HG02798 (cell line): ENCODE measurements at regions not wholly inside any gene's neighbourhood (a gene's known extent, or its start where the extent isn't known, plus 50 kb on each side); places are given as distances from the start of the nearest gene placed in this dataset.
"Not testable (repeated sequence)": the region's sequence is repeated elsewhere in the genome, so short reads cannot be mapped to it uniquely, and the experiment has no call there.

Experiments
- ATAC-seq: cut with Tn5 transposase; IDR thresholded peaks from one replicate; pipeline ENCODE4 v1.9.1; 2021; ENCODE audit warnings: mild to moderate bottlenecking; ENCODE audit not compliant: unreplicated experiment, poor library complexity

GRCh38 chrX:131874300-131874699 lies 148.8 kb upstream of the STK26 start:
- no peak for ATAC-seq

GRCh38 chrX:131875827-131876226 lies 147.3 kb upstream of the STK26 start:
- ATAC-seq: not testable (repeated sequence)

GRCh38 chrX:131881194-131881593 lies 141.9 kb upstream of the STK26 start:
- ATAC-seq: no peak

- not testable (repeated sequence) for ATAC-seq
Measured at GRCh38 chrX:131885042-131885441, 138.1 kb upstream of the STK26 start.

DNA sequence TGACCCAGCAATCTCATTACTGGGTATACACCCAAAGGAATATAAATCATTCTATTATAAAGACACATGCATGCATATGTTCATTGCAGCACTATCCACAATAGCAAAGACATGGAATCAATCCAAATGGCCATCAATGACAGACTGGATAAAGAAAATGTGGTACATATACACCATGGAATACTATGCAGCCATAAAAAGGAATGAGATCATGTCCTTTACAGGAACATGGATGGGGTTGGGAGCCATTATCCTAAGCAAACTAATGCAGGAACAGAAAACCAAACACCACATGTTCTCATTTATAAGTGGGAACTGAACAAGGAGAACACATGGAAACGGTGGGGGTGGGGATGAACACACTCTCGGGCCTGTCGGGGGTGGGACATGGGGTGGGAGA lies 129.2 kb upstream of the STK26 start:
- ATAC-seq: not testable (repeated sequence)

DNA sequence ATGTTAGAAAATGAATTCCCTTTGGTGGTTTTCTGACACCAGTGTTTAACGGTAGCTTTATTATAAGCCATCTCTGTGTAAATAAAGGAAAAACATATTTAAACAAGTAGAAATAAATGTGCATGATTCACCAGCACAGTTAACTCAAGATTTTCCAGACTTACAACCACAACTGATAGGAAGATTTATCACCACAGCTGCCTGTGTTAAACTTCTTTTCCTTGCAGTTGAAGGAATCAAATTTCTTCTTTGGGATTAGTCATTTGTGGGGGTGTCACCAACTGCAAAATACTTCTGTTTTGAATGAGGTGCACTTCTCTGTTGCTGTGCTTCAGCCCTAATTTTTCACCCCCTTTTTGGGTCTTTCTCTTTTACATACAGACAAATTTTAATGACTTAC lies 128.1 kb upstream of the STK26 start:
- ATAC-seq: no peak

GRCh38 chrX:131895807-131896206 lies 127.3 kb upstream of the STK26 start:
- no peak for ATAC-seq

DNA sequence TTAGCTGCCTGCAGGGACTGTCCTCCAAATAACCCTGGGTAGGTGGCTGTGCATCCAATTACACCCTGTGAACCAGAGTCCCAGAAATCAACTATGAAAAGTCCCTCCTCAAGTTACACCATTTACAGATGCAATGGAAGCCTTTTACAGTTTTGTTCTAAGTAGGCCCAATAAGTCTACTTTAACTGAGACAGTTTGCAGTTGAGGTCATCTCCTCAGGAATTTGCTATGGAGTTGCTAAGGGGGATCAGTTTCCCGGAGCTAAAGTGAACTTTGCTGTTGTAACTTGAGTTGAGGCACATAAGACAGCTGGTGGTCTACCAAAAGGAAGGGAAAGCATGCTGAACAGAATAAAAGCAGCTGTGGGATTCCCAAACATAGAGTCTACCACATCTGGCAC lies 121.6 kb upstream of the STK26 start:
- ATAC-seq: no peak

GRCh38 chrX:131907488-131908314 lies 115.4 kb upstream of the STK26 start:
- ATAC-seq: no peak

DNA sequence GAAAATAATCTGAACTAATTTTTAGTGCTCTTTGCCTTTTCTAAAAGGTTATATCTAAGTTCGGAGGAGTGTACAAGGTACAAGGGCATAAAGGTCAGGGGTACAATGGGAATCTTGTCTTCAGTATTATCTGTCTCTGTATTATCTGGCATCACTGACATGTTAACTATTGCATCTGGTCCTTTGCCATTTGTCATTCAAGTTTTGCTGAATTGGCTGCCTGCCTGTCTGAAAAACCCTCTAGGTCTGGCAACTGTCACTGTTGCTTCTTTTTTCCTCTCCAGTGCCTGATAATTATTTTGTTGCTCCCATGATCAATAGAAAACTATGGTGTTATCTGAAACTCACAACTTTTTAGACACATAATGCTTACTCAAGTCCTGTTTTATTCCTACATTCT lies 112.5 kb upstream of the STK26 start:
- ATAC-seq: no peak

DNA sequence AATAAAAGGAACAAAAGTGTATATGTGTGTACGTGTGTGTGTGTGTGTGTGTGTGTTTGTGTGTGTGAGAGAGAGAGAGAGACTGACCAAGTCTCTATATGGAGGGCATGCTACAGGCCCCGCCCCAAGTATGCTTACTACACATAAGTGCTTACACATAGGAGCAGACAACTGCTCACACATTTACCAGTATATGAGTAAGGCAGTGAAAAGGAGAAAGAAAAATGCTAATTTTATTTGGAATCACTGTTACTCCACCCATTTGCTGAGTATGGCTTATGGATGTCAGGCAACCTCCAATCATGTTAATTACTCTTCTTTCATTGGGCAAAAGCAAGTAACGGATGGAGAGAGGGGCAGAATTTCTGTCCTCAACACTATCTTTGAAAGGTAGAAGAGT lies 107.6 kb upstream of the STK26 start:
- no peak for ATAC-seq

- no peak for ATAC-seq
Measured at GRCh38 chrX:131917588-131917987, 105.5 kb upstream of the STK26 start.

GRCh38 chrX:131918839-131919238 lies 104.3 kb upstream of the STK26 start:
- ATAC-seq: no peak

DNA sequence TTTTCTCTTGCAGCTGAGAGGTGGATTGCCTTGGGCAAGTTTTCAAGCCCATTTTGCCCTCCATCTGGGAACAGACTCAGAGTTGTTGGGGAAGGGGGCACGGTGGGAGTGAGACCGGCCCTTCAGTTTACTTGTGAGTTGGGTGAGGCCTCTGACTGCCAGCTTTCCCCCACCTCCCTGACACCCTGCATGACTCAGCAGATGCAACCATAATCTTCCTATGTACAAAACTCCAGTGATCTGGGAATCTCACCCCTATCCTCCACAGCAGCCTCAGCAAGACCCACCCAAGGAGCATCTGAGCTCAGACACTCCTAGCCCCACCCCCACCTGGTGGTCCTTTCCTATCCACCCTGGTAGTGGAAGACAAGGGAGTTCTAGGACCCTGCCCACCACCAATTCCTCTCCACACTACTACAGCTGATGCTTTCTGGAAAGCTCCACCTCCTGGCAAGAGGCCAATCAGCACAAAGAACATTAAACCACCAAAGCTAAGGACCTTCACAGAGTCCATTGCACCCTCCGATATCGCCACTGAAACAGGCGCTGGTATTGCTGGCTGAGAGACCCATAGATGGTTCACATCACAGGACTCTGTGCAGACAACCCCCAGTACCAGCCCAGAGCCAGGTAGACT lies 99.4 kb upstream of the STK26 start:
- ATAC-seq: no peak

DNA sequence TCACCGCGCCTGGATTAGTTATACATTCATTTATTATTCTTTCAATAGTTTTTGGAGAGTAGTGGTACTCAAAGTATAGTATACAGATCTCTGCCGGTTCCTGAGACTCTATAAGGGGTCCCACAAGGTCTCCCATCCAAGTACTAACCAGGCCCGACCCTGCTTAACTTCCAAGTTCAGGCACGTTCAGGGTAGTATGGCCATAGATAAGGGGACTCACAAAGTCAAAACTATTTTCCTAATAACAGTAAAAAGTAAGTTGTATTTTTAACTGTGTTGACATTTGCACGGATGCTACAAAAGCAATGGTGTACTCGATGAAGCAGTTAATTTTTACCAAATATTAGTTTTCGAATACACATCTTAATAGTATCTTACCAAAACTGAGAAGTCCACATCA lies 84.4 kb upstream of the STK26 start:
- ATAC-seq: no peak

DNA sequence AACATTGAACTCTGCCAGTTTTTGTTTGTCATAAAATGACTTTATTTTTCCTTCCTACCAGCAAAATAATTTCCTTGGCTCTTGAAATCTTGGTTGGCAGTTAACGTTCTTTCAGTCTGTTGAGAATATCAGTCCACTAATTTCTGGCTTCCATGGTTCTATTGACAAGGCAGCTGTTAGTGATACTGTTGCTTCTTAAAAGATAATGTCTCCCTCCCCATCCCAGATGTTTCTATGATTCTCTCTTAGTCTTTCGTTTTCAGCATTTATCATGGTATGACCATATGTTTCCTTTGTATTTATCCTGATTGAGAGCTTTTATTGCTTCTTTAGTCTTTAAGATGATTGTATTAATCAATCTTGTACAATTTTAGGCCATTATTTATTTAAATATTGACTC lies 81.1 kb upstream of the STK26 start:
- no peak for ATAC-seq

GRCh38 chrX:131944936-131945902 lies 77.9 kb upstream of the STK26 start:
- ATAC-seq: no peak

DNA sequence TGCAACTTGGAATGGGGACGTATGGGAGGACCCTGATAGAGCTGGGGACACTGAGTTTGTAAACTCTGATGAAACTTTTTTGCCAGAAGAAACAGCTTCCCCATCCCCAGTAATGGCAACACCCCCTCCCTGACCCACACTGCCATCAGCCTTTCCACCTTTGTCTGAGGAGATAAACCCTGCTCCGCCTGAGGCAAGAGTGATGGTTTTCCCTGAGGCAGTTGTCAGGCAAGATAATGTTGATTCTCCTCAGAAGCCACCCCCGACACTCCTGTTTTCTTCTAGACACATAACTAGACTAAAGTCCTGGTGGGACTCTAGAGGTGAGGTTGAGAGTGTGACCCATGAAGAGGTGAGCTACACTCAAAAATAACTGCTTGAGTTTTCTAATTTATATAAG lies 71.9 kb upstream of the STK26 start:
- ATAC-seq: no peak

GRCh38 chrX:131955099-131955777 lies 67.9 kb upstream of the STK26 start:
- ATAC-seq: no peak

- no peak for ATAC-seq
Measured at GRCh38 chrX:131958724-131959123, 64.4 kb upstream of the STK26 start.
